CD4-positive, alpha-beta T cell treated with Interferon alpha-2 for 1 hour (primary cell): ENCODE measurements at regions not wholly inside any gene's neighbourhood (a gene's known extent, or its start where the extent isn't known, plus 50 kb on each side); places are given as distances from the start of the nearest gene placed in this dataset.

Experiments
- DNase-seq, 2 donors: peaks; one replicate each; pipeline ENCODE4 v3.0.0-alpha.2; 2020 to 2022

GRCh38 chr21:20611008-20611407 is 387.2 kb upstream of the NCAM2 start:
- DNase-seq, result no peak

- DNase-seq, result no peak
Measured at GRCh38 chr21:20613654-20614053, 384.6 kb upstream of the NCAM2 start.

GRCh38 chr21:20617130-20617529 is 381.1 kb upstream of the NCAM2 start:
- no peak for DNase-seq

- DNase-seq, result no peak
Measured at GRCh38 chr21:20618878-20619277, 379.3 kb upstream of the NCAM2 start.

GRCh38 chr21:20627594-20627993 is 370.6 kb upstream of the NCAM2 start:
- no peak for DNase-seq

GRCh38 chr21:20631633-20632032 is 366.6 kb upstream of the NCAM2 start:
- no peak for DNase-seq

- no peak for DNase-seq
Measured at GRCh38 chr21:20639026-20639425, 359.2 kb upstream of the NCAM2 start.

- DNase-seq, result no peak
Measured at GRCh38 chr21:20641241-20641640, 357.0 kb upstream of the NCAM2 start.

GRCh38 chr21:20642681-20643080 is 355.5 kb upstream of the NCAM2 start:
- DNase-seq, result no peak

GRCh38 chr21:20644552-20644951 is 353.7 kb upstream of the NCAM2 start:
- no peak for DNase-seq

GRCh38 chr21:20645344-20645743 is 352.9 kb upstream of the NCAM2 start:
- no peak for DNase-seq

- DNase-seq, result no peak
Measured at GRCh38 chr21:20646431-20647165, 351.6 kb upstream of the NCAM2 start.

- no peak for DNase-seq
Measured at GRCh38 chr21:20647607-20648006, 350.6 kb upstream of the NCAM2 start.

GRCh38 chr21:20649231-20649630 is 349.0 kb upstream of the NCAM2 start:
- DNase-seq, result no peak

GRCh38 chr21:20652846-20653245 is 345.4 kb upstream of the NCAM2 start:
- no peak for DNase-seq

GRCh38 chr21:20661246-20661645 is 337.0 kb upstream of the NCAM2 start:
- no peak for DNase-seq

GRCh38 chr21:20661745-20662422 is 336.3 kb upstream of the NCAM2 start:
- DNase-seq, result no peak

- DNase-seq, result no peak
Measured at GRCh38 chr21:20662514-20662913, 335.7 kb upstream of the NCAM2 start.

GRCh38 chr21:20667931-20668330 is 330.3 kb upstream of the NCAM2 start:
- no peak for DNase-seq

- no peak for DNase-seq
Measured at GRCh38 chr21:20685475-20685874, 312.7 kb upstream of the NCAM2 start.

- DNase-seq, result no peak
Measured at GRCh38 chr21:20698585-20698984, 299.6 kb upstream of the NCAM2 start.

GRCh38 chr21:20701235-20701634 is 297.0 kb upstream of the NCAM2 start:
- no peak for DNase-seq

- DNase-seq, result no peak
Measured at GRCh38 chr21:20703112-20703767, 295.0 kb upstream of the NCAM2 start.

GRCh38 chr21:20720623-20721022 is 277.6 kb upstream of the NCAM2 start:
- no peak for DNase-seq
